Naive thymus-derived CD4-positive, alpha-beta T cell (primary cell): ENCODE measurements at regions not wholly inside any gene's neighbourhood (a gene's known extent, or its start where the extent isn't known, plus 50 kb on each side); places are given as distances from the start of the nearest gene placed in this dataset.
"Not testable (repeated sequence)": the region's sequence is repeated elsewhere in the genome, so short reads cannot be mapped to it uniquely, and the experiment has no call there.

Experiments
- ATAC-seq: fragments of 150-1000 bp; cut with Tn5 transposase; 2 replicates; pipeline ENCODE4 v1.10.0; 2021; ENCODE audit warnings: mild to moderate bottlenecking, moderate library complexity
- CTCF ChIA-PET: fragments of 350-600 bp; sonication (Branson Sonifier 250); formaldehyde crosslinking; loops from one replicate; lab custom pipeline; 2021; ENCODE audit warnings: antibody characterized with exemption; lab: Charles Lee
- POLR2A ChIA-PET: fragments of 350-600 bp; sonication (Branson Sonifier 250); formaldehyde crosslinking; loops from one replicate; lab custom pipeline; 2021; ENCODE audit warnings: antibody characterized with exemption, inconsistent platforms; lab: Charles Lee
- DNase-seq, 9 donors: peaks; one replicate each; pipeline versions ENCODE4 v3.0.0 to v3.0.0-alpha.2; 2020 to 2022; ENCODE audit warnings: mixed read lengths in 1 of 9
- H3K27ac ChIP-seq: one replicate; pipeline ENCODE4 v1.7.0; 2013; ENCODE audit warnings: mild to moderate bottlenecking, low read depth, low read length, moderate library complexity
- H3K27me3 ChIP-seq, 2 donors: one replicate each; pipeline ENCODE4 v1.7.0; 2013; ENCODE audit warnings: low read length in 2 of 2, mild to moderate bottlenecking in 2 of 2, moderate library complexity in 2 of 2; ENCODE audit not compliant: control insufficient read depth in 2 of 2, insufficient read depth in 2 of 2
- H3K36me3 ChIP-seq, 3 experiments: 1 replicate in 2 of 3; 2 replicates in 1 of 3; pipeline ENCODE4 v1.7.0; 2013; ENCODE audit warnings: low read length in 3 of 3, mild to moderate bottlenecking in 3 of 3, moderate library complexity in 1 of 3; ENCODE audit not compliant: insufficient read depth in 3 of 3, control insufficient read depth in 2 of 3
- H3K4me1 ChIP-seq, 2 donors: one replicate each; pipeline ENCODE4 v1.7.0; 2013; ENCODE audit warnings: low read length in 2 of 2, mild to moderate bottlenecking in 2 of 2, moderate library complexity in 1 of 2; ENCODE audit not compliant: control insufficient read depth in 2 of 2, insufficient read depth in 2 of 2
- H3K4me3 ChIP-seq: 2 replicates; pipeline ENCODE4 v1.7.0; 2013; ENCODE audit warnings: mild to moderate bottlenecking, low read length
- H3K9me3 ChIP-seq, 3 experiments: 1 replicate in 2 of 3; 2 replicates in 1 of 3; pipeline ENCODE4 v1.7.0; 2013; ENCODE audit warnings: low read length in 3 of 3; ENCODE audit not compliant: control insufficient read depth in 2 of 3
- H3K27ac Mint-ChIP-seq, 9 donors: one replicate each; pipeline ENCODE4 v1.8.0; 2020 to 2022; ENCODE audit warnings: mixed read lengths in 9 of 9, mild to moderate bottlenecking in 8 of 9, moderate library complexity in 5 of 9, inconsistent platforms in 2 of 9
- H3K27me3 Mint-ChIP-seq, 5 donors: one replicate each; pipeline ENCODE4 v1.8.0; 2021 to 2022; ENCODE audit warnings: mixed read lengths in 5 of 5, mild to moderate bottlenecking in 1 of 5
- H3K36me3 Mint-ChIP-seq, 5 donors: one replicate each; pipeline ENCODE4 v1.8.0; 2020 to 2022; ENCODE audit warnings: mixed read lengths in 5 of 5, mild to moderate bottlenecking in 3 of 5, inconsistent platforms in 1 of 5
- H3K4me1 Mint-ChIP-seq, 7 donors: one replicate each; pipeline ENCODE4 v1.8.0; 2020 to 2022; ENCODE audit warnings: mixed read lengths in 7 of 7, mild to moderate bottlenecking in 3 of 7, inconsistent platforms in 1 of 7
- H3K4me3 Mint-ChIP-seq, 10 donors: one replicate each; pipeline ENCODE4 v1.8.0; 2020 to 2022; ENCODE audit warnings: mild to moderate bottlenecking in 10 of 10, mixed read lengths in 10 of 10, moderate library complexity in 6 of 10, inconsistent platforms in 2 of 10
- H3K9me3 Mint-ChIP-seq, 11 donors: one replicate each; pipeline ENCODE4 v1.8.0; 2020 to 2022; ENCODE audit warnings: mixed read lengths in 11 of 11, mild to moderate bottlenecking in 4 of 11, inconsistent platforms in 1 of 11, moderate library complexity in 1 of 11
- intact Hi-C, 2 donors: fragments of 100-400 bp; cut with micrococcal nuclease; formaldehyde crosslinking; loops; one replicate each; pipeline ENCODE4 v1.15.1; 2023

DNA sequence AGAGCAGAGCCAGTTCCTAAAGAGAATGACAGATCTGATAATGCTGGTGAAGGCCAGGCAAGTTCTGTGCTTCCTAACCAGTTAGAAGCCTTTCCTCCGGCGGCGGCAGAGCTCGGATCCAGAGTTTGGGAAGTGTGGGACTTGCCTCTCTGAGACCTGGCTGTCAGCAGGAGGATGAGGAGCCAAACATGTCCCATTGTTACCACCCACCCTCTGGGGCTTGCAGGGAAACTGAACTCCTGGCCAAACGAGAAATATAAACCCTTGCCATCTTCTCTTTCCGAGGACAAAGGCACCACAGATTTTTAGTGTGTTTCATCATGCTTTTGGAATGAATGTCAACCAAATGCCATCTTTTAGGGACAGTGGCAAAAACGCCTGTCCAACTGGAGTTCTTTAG lies 80.2 kb upstream of the SMURF2 start:
- Histone ChIP-seq H3K27me3 (no peaks in the 10 kb centered on the region), H3K9me3 (no peaks in the 10 kb centered on the region), H3K4me3 (no peak overlapping the region), H3K4me1 (peaks cover 0 to 8% of the 10 kb centered on the region in 2 donors), H3K27ac (no peak overlapping the region), H3K36me3 (no peaks in the 10 kb centered on the region)
- H3K4me1 Mint-ChIP-seq: peaks cover 4 to 19% (median 11%) of the 10 kb centered on the region in 7 donors
- ATAC-seq (no peak), DNase-seq (no peak)
- H3K9me3 Mint-ChIP-seq: no peaks in the 10 kb centered on the region
- peaks cover 0 to 5% (median 0%) of the 10 kb centered on the region in 5 donors for H3K36me3 Mint-ChIP-seq
- intact Hi-C loops: no loop called here
- no peak overlapping the region for H3K27ac Mint-ChIP-seq
- H3K27me3 Mint-ChIP-seq: no peaks in the 10 kb centered on the region
- POLR2A ChIA-PET: interaction anchor here (0.6 to 0.9 kb wide), 2 partner anchors 11 to 81 kb away, joined by 3 read pairs; partner anchors contain the start of gene SMURF2
- CTCF ChIA-PET: no interaction called here
- H3K4me3 Mint-ChIP-seq: no peak overlapping the region

DNA sequence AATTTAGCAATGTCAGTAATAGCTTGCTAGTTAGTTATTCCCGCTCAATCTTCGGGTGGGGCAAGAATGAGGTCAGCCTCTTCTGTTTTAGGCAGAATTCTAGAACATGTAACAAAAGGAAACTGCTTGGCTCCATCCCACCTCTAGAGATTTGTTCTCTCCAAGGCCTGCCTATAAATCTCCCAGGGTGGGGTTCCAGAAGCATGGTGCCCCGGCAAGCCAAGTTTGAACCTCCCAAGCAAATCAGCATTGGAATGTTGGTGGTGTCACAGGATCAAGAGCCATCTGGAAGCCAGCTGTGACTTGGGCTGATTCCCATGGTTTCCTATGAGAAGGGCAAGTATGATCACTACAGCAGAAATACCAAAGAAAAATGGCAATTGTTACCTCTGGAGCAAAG lies 79.8 kb upstream of the SMURF2 start:
- H3K9me3 ChIP-seq, intact Hi-C loops, H3K27me3 ChIP-seq, H3K4me3 ChIP-seq, H3K27ac ChIP-seq, ATAC-seq, H3K4me3 Mint-ChIP-seq, DNase-seq, H3K36me3 ChIP-seq, H3K36me3 Mint-ChIP-seq, H3K27ac Mint-ChIP-seq, H3K9me3 Mint-ChIP-seq, H3K27me3 Mint-ChIP-seq, H3K4me1 ChIP-seq: not testable (repeated sequence)
- POLR2A ChIA-PET: interaction anchor here (0.9 kb wide), 1 partner anchor 80 kb away, joined by 3 read pairs; the partner anchor contains the start of gene SMURF2
- H3K4me1 Mint-ChIP-seq: peaks cover 6 to 23% (median 14%) of the 10 kb centered on the region in 7 donors
- CTCF ChIA-PET: interaction anchor here (0.6 kb wide), 1 partner anchor 62 kb away, joined by 6 read pairs; no protein-coding TSS in a partner anchor

DNA sequence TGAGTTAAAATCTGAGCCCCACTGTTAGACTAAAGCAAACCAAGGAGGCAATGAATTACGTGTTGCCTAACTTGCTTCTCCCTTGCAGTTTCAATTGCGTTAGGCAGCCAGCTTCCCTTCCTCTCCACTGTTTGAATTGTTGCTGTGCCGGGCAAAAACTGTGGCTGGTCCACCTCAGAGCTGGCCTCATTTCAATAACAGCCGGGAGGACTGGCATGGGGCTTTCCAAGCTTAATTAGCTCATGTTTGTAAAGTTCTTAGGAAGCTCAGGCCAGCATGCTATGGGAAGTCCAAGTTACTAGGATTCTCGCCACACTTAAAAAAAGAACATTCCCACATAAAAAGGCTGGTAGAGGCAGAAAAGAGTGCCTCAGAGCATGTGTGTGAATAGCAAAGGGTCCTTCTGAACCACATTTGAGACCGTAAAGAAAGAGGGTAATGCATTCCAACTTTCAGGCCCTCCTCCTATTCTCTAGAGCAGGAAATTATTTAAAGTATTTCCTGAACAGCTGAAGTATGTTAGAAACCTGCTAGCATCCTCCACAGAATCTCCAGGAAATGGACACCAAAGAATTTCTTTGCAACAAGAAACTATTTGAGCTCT lies 79.0 kb upstream of the SMURF2 start:
- Histone ChIP-seq H3K36me3 (no peaks in the 10 kb centered on the region), H3K4me3 (no peak overlapping the region), H3K9me3 (no peaks in the 10 kb centered on the region), H3K27me3 (no peaks in the 10 kb centered on the region), H3K27ac (no peak overlapping the region), H3K4me1 (peaks cover 0 to 12% of the 10 kb centered on the region in 2 donors)
- no peaks in the 10 kb centered on the region for H3K9me3 Mint-ChIP-seq
- ChIA-PET CTCF (interaction anchor here (0.6 to 0.9 kb wide), 2 partner anchors 26 to 63 kb away, joined by 3 to 6 read pairs; no protein-coding TSS in a partner anchor), POLR2A (interaction anchor here (0.6 to 0.9 kb wide), 3 partner anchors 18 to 1333 kb away, joined by 3 read pairs; partner anchors contain the start of gene SMURF2)
- H3K4me1 Mint-ChIP-seq: peaks cover 6 to 28% (median 19%) of the 10 kb centered on the region in 7 donors
- no peaks in the 10 kb centered on the region for H3K27me3 Mint-ChIP-seq
- DNase-seq (peak in 1 of 9 donors; percentile 4), ATAC-seq (no peak)
- peaks cover 0 to 1% (median 0%) of the 10 kb centered on the region in 5 donors for H3K36me3 Mint-ChIP-seq
- intact Hi-C loops: no loop called here
- peak overlapping the region in 6 of 10 donors; percentile 20 to 59 (median 46) for H3K4me3 Mint-ChIP-seq
- H3K27ac Mint-ChIP-seq: peak overlapping the region in 3 of 9 donors; percentile 51 to 64 (median 53)

DNA sequence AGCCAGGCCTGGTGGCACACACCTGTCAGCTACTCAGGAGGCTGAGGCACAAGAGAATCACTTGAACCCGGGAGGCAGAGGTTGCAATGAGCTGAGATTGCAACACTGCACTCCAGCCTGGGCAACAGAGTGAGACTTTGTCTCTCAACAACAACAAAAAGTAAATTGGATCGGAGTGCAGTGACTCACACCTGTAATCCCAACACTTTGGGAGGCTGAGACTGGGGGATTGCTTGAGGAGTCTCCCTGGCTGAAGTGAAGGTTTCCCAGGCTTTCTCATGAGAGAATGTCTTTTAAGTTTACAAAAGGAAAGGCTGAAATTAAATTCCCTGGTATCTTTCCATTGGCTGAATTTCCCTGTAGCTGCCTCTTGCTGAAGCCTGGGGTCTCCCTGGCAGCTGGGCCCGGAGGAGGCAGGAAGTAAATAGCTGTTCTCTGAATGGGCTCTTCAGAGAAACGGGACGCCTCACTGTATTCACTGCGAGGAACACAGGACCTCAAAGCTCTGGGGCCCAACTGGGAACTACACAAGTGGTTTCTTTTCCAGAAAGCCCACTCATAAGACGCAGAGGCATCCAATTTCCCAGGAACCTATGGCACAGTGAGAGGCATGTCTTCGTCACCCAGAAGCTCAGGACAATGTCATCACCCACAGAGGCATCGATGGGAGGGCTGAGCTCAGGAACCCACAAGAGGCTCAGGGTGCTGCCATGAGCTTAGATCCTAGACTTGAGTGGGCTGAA lies 77.4 kb upstream of the SMURF2 start:
- ChIA-PET POLR2A (interaction anchor here (0.6 to 0.9 kb wide), 2 partner anchors 8 to 233 kb away, joined by 3 read pairs; partner anchors contain the start of genes CEP95 and DDX5), CTCF (no interaction called here)
- H3K36me3 ChIP-seq: no peaks in the 10 kb centered on the region
- H3K36me3 Mint-ChIP-seq: peaks cover 0 to 1% (median 0%) of the 10 kb centered on the region in 5 donors
- H3K27ac ChIP-seq: no peak overlapping the region
- H3K4me1 Mint-ChIP-seq: peaks cover 6 to 28% (median 19%) of the 10 kb centered on the region in 7 donors
- no peak overlapping the region for H3K4me3 ChIP-seq
- H3K27me3 ChIP-seq: no peaks in the 10 kb centered on the region
- peaks cover 0 to 12% of the 10 kb centered on the region in 2 donors for H3K4me1 ChIP-seq
- H3K27ac Mint-ChIP-seq: no peak overlapping the region
- DNase-seq (no peak), ATAC-seq (no peak)
- intact Hi-C loops: loop anchor here (5.0 to 10.0 kb wide), 4 partner anchors 77 to 232 kb away; partner anchors contain the start of genes SMURF2 (in 2 of the 2), CEP95 (in 1 of the 2) and DDX5 (in 1 of the 2)
- H3K9me3 Mint-ChIP-seq: no peaks in the 10 kb centered on the region
- no peaks in the 10 kb centered on the region for H3K9me3 ChIP-seq
- H3K27me3 Mint-ChIP-seq: no peaks in the 10 kb centered on the region
- H3K4me3 Mint-ChIP-seq: no peak overlapping the region

DNA sequence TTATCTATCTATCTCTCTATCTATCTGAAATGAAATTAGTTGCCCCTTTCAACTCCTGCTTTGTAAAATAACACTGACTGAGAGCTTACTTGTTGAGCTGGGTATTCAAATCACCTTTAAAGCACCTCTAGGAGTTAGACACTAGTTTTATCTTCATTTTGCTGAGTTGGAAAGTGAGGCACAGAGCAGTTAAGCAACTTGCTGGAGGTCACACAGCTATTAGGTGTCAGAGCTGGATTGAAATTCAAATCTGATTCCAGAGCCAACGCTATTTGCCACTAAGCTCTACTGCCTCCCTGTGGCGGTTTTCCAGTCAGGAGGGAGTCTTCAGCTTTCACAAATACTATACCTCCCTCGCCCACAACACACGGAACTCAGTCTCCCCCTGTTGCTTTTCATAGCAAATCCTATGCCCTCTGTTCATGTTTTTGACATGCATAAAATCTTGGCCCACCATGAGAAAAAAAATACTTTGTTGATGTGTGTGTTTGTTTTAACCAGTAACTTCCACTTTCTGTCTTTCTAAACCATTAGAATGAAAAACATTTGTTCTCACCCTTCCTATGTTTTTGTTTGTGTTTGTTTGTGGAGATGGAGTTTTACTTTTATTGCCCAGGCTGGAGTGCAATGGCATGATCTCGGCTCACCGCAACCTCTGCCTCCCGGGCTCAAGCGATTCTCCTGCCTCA lies 74.8 kb upstream of the SMURF2 start:
- intact Hi-C loops: loop anchor here (1.0 to 10.0 kb wide), 6 partner anchors 75 to 317 kb away; partner anchors contain the start of genes SMURF2 (in 2 of the 2), CEP95 (in 1 of the 2) and DDX5 (in 1 of the 2)
- Mint-ChIP-seq H3K27ac (peak overlapping the region in 3 of 9 donors; percentile 8 to 59 (median 9)), H3K36me3 (no peaks in the 10 kb centered on the region), H3K27me3 (no peaks in the 10 kb centered on the region), H3K4me1 (peaks cover 6 to 26% (median 18%) of the 10 kb centered on the region in 7 donors), H3K4me3 (peak overlapping the region in 1 of 10 donors; percentile 39), H3K9me3 (no peaks in the 10 kb centered on the region)
- Histone ChIP-seq H3K4me1 (peaks cover 0 to 12% of the 10 kb centered on the region in 2 donors), H3K27me3 (no peaks in the 10 kb centered on the region), H3K9me3 (no peaks in the 10 kb centered on the region), H3K36me3 (no peaks in the 10 kb centered on the region), H3K4me3 (no peak overlapping the region), H3K27ac (no peak overlapping the region)
- ATAC-seq (peak; percentile 78), DNase-seq (peak in 8 of 9 donors; percentile 15 to 59 (median 53))
- CTCF ChIA-PET: interaction anchor here (0.7 to 2.0 kb wide), 14 partner anchors 10 to 317 kb away, joined by 3 to 11 read pairs (median 4); no protein-coding TSS in a partner anchor
- POLR2A ChIA-PET: interaction anchor here (0.6 to 2.1 kb wide), 6 partner anchors 24 to 1135 kb away, joined by 3 to 6 read pairs (median 4); partner anchors contain the start of gene SMURF2
